Activated B cell treated with CpG ODN at 0.5 μM for 24 hours (primary cell): ENCODE measurements at regions not wholly inside any gene's neighbourhood (a gene's known extent, or its start where the extent isn't known, plus 50 kb on each side); places are given as distances from the start of the nearest gene placed in this dataset.

Experiments used
- ATAC-seq: fragments of 200-7000 bp; cut with Tn5 transposase; one replicate; pipeline ENCODE4 v1.10.0; 2021; ENCODE audit warnings: low read depth, mild to moderate bottlenecking, moderate library complexity
- CTCF ChIA-PET: fragments of 350-600 bp; sonication (Branson Sonifier 250); formaldehyde crosslinking; loops from one replicate; lab custom pipeline; 2021; ENCODE audit warnings: antibody characterized with exemption; lab: Charles Lee
- POLR2A ChIA-PET: fragments of 350-600 bp; sonication (Branson Sonifier 250); formaldehyde crosslinking; loops from one replicate; lab custom pipeline; 2021; ENCODE audit warnings: antibody characterized with exemption; lab: Charles Lee
- DNase-seq: peaks from one replicate; pipeline ENCODE4 v3.0.0; 2022
- H3K27ac Mint-ChIP-seq: one replicate; pipeline ENCODE4 v1.8.0; 2020; ENCODE audit warnings: mixed read lengths
- H3K27me3 Mint-ChIP-seq: one replicate; pipeline ENCODE4 v1.8.0; 2021; ENCODE audit warnings: mixed read lengths
- H3K36me3 Mint-ChIP-seq: one replicate; pipeline ENCODE4 v1.8.0; 2021; ENCODE audit warnings: low read depth, mixed read lengths
- H3K4me1 Mint-ChIP-seq: one replicate; pipeline ENCODE4 v1.8.0; 2021; ENCODE audit warnings: mixed read lengths
- H3K4me3 Mint-ChIP-seq: one replicate; pipeline ENCODE4 v1.8.0; 2020; ENCODE audit warnings: mild to moderate bottlenecking, mixed read lengths
- H3K9me3 Mint-ChIP-seq: one replicate; pipeline ENCODE4 v1.8.0; 2020; ENCODE audit warnings: mixed read lengths
- CTCF ChIP-seq: fragments of 200-600 bp; IDR thresholded peaks from one replicate; pipeline ENCODE4 v1.8.0; 2022; ENCODE audit warnings: antibody characterized with exemption, mild to moderate bottlenecking
- intact Hi-C: fragments of 100-400 bp; cut with micrococcal nuclease; formaldehyde crosslinking; loops from one replicate; pipeline ENCODE4 v1.15.1; 2024

DNA sequence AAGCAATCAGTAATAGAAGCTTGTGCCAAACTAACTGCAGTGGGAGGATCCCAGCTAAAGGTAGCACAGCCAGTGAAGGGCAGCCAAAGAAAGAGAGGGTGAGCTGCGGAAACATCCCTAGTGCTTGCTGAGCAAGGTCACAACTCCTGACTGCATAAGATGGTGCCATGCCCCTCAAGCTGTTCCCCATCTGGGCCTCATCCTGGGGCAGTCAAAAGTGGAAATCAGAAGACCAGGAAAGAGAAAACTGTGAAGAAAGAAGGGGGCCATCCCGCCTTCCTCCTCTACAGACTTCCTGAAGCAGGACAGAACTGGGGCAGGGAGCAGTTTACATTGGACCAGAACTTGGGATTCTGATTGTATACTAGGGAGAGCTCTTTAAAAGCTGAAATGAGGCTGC lies 159.2 kb downstream of the TNFSF13B start:
- TF ChIP-seq CTCF: no peak
- POLR2A ChIA-PET: no interaction called here
- CTCF ChIA-PET: no interaction called here

GRCh38 chr13:108433976-108434755 lies 164.6 kb downstream of the TNFSF13B start:
- no peaks in the 10 kb centered on the region for H3K4me1 Mint-ChIP-seq
- H3K9me3 Mint-ChIP-seq: peaks cover 2% of the 10 kb centered on the region
- H3K27ac Mint-ChIP-seq: no peak overlapping the region
- H3K4me3 Mint-ChIP-seq: no peak overlapping the region
- ChIA-PET POLR2A (no interaction called here), CTCF (no interaction called here)
- no peak for TF ChIP-seq CTCF
- no peak for ATAC-seq
- no peak for DNase-seq
- intact Hi-C loops: no loop called here
- H3K36me3 Mint-ChIP-seq: no peaks in the 10 kb centered on the region
- H3K27me3 Mint-ChIP-seq: no peaks in the 10 kb centered on the region

More for the DNA sequence above, 159.2 kb downstream of the TNFSF13B start:
- H3K4me1 Mint-ChIP-seq: no peaks in the 10 kb centered on the region
- no peaks in the 10 kb centered on the region for H3K27me3 Mint-ChIP-seq
- H3K4me3 Mint-ChIP-seq: no peak overlapping the region
- intact Hi-C loops: no loop called here
- ATAC-seq (no peak), DNase-seq (no peak)
- H3K27ac Mint-ChIP-seq: no peak overlapping the region
- H3K36me3 Mint-ChIP-seq: no peaks in the 10 kb centered on the region
- H3K9me3 Mint-ChIP-seq: peaks cover 2% of the 10 kb centered on the region

GRCh38 chr13:108435393-108436149 lies 166.1 kb downstream of the TNFSF13B start:
- DNase-seq: no peak
- TF ChIP-seq CTCF: no peak
- CTCF ChIA-PET: no interaction called here

DNA sequence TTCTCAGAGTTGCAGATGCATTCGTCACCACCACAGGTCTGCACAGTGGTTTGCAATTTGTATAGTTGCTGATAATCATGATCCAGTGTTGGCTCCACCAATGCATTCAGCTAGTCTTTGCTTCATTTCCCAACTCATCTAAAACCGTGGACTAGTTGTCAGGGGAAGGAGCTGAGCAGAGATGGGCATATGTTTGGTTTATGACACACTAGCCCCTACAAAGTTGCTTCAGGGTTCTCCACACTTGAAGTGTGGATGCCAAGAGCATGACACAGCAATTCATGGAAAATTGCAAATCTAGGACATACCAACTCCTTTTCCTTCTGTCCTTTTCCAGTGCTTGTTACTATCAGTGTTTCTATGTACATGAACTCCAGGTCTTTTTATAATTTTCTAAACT lies 168.0 kb downstream of the TNFSF13B start:
- intact Hi-C loops: no loop called here
- CTCF ChIA-PET: no interaction called here
- DNase-seq (no peak), ATAC-seq (no peak)
- Mint-ChIP-seq H3K36me3 (no peaks in the 10 kb centered on the region), H3K9me3 (no peaks in the 10 kb centered on the region), H3K27ac (no peak overlapping the region), H3K4me1 (no peaks in the 10 kb centered on the region), H3K27me3 (no peaks in the 10 kb centered on the region), H3K4me3 (no peak overlapping the region)
- POLR2A ChIA-PET: no interaction called here
- TF ChIP-seq CTCF: no peak

More at GRCh38 chr13:108435393-108436149, 166.1 kb downstream of the TNFSF13B start:
- no peak overlapping the region for H3K4me3 Mint-ChIP-seq
- no peaks in the 10 kb centered on the region for H3K27me3 Mint-ChIP-seq
- intact Hi-C loops: no loop called here
- H3K36me3 Mint-ChIP-seq: no peaks in the 10 kb centered on the region
- H3K27ac Mint-ChIP-seq: no peak overlapping the region
- ATAC-seq: no peak
- POLR2A ChIA-PET: no interaction called here
- no peaks in the 10 kb centered on the region for H3K4me1 Mint-ChIP-seq
- H3K9me3 Mint-ChIP-seq: peaks cover 2% of the 10 kb centered on the region

DNA sequence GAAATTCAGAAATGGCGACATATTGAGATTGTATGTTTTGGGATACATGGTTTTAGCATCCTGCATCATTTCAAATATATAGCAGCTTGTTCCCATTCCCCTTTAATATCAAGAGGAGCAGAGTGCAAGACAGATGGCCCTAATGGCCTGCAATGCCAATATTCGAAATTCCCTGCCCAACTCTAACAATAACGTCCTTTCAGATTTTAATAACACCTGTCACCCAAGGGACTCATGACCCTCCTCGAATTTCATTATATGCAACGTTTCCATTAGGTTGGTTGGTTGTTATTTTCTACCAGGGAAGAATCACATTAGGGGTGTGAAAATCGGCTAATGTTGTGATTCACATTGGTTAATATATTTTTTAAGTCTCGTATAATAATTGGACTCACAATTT lies 170.0 kb downstream of the TNFSF13B start:
- Mint-ChIP-seq H3K4me1 (no peaks in the 10 kb centered on the region), H3K4me3 (no peak overlapping the region), H3K36me3 (no peaks in the 10 kb centered on the region), H3K27ac (no peak overlapping the region), H3K27me3 (no peaks in the 10 kb centered on the region), H3K9me3 (no peaks in the 10 kb centered on the region)
- ATAC-seq: no peak
- ChIA-PET CTCF (no interaction called here), POLR2A (no interaction called here)
- TF ChIP-seq CTCF: no peak
- intact Hi-C loops: no loop called here
- no peak for DNase-seq
